ENCODE measurements at regions not wholly inside any gene's neighbourhood (a gene's known extent, or its start where the extent isn't known, plus 50 kb on each side); places are given as distances from the start of the nearest gene placed in this dataset.

DNA sequence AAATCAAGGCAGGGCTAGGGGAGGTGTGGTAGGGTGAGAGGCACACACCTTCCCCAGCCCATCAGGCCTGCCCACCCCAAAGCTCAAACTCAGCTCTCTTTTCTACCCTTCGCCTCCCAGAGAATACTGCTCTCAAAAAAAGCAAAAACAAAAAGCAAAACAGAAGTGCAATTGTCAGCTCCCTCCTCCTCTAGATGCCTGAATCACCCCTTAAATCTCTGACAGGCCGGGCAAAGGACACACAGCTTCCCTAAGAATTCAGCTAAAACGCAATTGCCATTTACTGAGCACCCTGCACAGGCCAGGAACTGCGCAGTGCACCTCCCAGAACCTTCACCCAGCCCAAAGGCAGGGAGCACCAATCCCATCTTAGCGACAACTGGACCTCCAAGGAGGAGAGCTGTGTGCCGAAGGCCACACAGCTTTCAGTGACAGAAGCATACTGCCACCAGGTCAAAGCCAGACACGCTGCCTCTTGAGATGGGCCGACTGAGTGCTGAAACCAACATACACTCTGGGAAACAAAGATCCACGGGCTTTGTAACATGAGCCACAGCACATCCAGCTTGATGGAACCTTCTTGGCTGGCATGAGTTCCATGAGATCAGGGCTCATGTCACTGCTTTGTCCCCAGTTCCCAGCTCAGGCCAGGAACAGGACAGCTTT lies 53.4 kb upstream of the STXBP1 start:
- no peak for DNase-seq (ENCODE audit: extremely low read depth, low read depth)
- TF ChIP-seq, protein P1, sequence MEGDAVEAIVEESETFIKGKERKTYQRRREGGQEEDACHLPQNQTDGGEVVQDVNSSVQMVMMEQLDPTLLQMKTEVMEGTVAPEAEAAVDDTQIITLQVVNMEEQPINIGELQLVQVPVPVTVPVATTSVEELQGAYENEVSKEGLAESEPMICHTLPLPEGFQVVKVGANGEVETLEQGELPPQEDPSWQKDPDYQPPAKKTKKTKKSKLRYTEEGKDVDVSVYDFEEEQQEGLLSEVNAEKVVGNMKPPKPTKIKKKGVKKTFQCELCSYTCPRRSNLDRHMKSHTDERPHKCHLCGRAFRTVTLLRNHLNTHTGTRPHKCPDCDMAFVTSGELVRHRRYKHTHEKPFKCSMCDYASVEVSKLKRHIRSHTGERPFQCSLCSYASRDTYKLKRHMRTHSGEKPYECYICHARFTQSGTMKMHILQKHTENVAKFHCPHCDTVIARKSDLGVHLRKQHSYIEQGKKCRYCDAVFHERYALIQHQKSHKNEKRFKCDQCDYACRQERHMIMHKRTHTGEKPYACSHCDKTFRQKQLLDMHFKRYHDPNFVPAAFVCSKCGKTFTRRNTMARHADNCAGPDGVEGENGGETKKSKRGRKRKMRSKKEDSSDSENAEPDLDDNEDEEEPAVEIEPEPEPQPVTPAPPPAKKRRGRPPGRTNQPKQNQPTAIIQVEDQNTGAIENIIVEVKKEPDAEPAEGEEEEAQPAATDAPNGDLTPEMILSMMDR (IDR thresholded peaks at IDR 0.05; ENCODE audit: low read depth, low read length, missing control alignments), result no peak
- H3K4me3 ChIP-seq (replicated peaks; ENCODE audit: low read depth, low read length), result peak overlapping the region; percentile 16; the same call in 1 of the 2 replicates

DNA sequence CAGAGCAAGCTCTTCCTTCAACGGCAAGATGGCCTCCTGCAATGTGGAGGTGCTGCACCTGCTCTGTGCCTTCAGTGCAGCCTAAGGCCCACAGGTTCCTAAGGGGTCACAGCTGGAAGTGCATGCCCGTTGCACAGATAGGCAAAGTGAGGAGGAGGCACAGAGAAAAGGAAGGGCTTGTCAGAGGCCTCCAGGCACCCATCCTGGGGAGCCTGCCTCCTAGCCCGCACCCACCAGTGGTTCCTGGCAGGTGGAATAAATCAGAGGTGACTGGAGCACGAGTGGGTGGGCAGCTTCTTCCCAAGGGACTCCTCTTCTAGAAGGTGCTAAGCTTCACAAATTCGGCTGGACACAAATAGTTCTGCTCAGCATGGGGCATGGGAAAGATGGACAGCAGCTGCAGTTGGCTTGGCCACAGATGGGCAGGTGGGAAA lies 52.8 kb upstream of the STXBP1 start:
- H3K4me3 ChIP-seq (replicated peaks; ENCODE audit: low read depth, low read length), result peak overlapping the region; percentile 16; the same call in 1 of the 2 replicates
- TF ChIP-seq, protein P1 (IDR thresholded peaks at IDR 0.05; ENCODE audit: low read depth, low read length, missing control alignments), result no peak
- no peak for DNase-seq (ENCODE audit: extremely low read depth, low read depth)

DNA sequence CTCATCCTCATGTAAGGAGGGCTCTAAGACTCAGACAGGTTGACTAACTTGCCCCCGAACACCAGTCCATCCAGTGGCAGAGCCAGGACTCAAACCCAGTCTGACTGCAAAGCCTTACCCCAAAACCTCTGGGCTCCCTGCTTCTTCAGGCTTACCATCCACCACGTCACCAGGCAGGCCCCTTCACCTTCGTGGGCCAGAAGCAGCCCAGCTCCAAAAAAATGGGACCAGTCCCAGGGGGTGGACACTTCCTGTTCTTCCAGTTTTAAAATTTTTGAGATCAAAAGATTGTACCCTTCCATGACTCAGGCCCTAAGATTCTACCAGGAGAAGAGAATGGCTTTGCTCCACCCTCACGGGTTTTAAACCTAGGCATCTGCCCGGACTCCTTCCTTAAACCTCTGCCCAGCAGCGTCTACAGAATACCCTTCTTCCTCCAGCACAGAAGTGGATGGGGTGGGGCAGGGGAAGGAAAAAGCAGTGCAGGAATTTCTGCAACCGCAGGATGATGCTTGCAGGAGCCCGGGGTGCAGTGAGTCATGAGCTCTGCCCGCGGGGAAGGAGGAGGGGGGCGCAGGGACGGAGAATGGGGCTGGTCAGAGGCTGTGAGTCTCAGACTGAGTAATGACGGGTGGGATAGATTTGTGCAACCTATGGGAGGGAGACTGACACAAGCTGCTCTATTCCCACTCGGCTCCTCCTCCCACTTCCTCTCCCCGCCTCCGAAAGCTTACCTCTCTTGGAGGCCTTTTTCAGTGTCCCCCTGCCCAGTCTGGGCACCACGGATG lies 50.4 kb upstream of the STXBP1 start:
- TF ChIP-seq, protein P1 (IDR thresholded peaks at IDR 0.05; ENCODE audit: low read depth, low read length, missing control alignments), result no peak

More for the DNA sequence above, 50.4 kb upstream of the STXBP1 start:
- H3K4me3 ChIP-seq (replicated peaks; ENCODE audit: low read depth, low read length), result peak overlapping the region; percentile 35
- peak; percentile 98 for DNase-seq (ENCODE audit: extremely low read depth, low read depth)
